ENCODE measurements at regions not wholly inside any gene's neighbourhood (a gene's known extent, or its start where the extent isn't known, plus 50 kb on each side); places are given as distances from the start of the nearest gene placed in this dataset.

DNA sequence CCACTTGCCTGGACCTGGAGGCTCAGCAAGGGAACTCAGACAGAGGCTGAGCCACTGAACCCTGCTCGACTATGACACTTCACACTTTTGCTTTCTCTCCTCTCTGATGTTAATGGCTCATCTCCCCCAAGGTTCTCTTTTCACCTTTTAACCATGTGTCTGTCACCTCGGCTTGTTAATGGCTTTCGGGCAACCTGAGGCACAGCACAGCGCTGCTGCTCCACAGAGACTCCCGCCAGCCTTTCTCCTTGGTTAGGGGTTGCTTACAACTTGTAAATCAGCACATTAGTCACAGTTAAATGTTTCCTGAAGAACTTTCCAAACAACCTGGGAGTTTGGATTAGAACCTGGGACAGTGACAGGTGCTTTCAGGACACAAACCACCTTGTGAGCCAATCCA is 136.2 kb upstream of the TBX20 start:
- H3K27me3 ChIP-seq (ENCODE audit: insufficient read depth, low read depth, severe bottlenecking) = no peaks in the 10 kb centered on the region
- no peak overlapping the region for H3K27ac ChIP-seq
- no peak overlapping the region for H3K4me3 ChIP-seq (ENCODE audit: low read depth, low read length)
- no peaks in the 10 kb centered on the region for H3K36me3 ChIP-seq
- TF ChIP-seq, protein P1, sequence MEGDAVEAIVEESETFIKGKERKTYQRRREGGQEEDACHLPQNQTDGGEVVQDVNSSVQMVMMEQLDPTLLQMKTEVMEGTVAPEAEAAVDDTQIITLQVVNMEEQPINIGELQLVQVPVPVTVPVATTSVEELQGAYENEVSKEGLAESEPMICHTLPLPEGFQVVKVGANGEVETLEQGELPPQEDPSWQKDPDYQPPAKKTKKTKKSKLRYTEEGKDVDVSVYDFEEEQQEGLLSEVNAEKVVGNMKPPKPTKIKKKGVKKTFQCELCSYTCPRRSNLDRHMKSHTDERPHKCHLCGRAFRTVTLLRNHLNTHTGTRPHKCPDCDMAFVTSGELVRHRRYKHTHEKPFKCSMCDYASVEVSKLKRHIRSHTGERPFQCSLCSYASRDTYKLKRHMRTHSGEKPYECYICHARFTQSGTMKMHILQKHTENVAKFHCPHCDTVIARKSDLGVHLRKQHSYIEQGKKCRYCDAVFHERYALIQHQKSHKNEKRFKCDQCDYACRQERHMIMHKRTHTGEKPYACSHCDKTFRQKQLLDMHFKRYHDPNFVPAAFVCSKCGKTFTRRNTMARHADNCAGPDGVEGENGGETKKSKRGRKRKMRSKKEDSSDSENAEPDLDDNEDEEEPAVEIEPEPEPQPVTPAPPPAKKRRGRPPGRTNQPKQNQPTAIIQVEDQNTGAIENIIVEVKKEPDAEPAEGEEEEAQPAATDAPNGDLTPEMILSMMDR (IDR thresholded peaks at IDR 0.05; ENCODE audit: low read depth, low read length) = no peak
- no peak for DNase-seq
- H3K9me3 ChIP-seq (ENCODE audit: severe bottlenecking) = no peaks in the 10 kb centered on the region

DNA sequence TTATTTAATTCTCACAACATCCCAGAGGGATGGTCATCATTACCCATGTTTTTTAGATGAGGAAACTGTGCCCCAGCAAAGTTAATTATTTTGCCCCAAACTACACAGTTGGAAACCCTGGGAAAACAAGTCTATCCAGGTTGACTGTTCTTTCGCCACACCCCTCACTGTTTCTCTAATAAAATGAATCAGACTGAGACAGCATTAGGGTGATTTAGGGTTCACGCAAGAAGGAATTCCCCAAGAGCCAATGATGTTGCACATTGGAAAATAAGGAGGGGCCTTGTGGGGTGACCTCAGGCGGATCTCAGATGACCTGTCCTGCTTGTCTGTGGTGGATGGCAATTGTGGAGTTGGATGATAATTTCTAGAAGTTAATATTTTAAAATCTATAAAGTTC is 135.7 kb upstream of the TBX20 start:
- TF ChIP-seq, protein P1 (IDR thresholded peaks at IDR 0.05; ENCODE audit: low read depth, low read length) = no peak
- Histone ChIP-seq H3K9me3 (ENCODE audit: severe bottlenecking) (no peaks in the 10 kb centered on the region), H3K36me3 (no peaks in the 10 kb centered on the region), H3K27ac (no peak overlapping the region), H3K4me3 (ENCODE audit: low read depth, low read length) (no peak overlapping the region), H3K27me3 (ENCODE audit: insufficient read depth, low read depth, severe bottlenecking) (no peaks in the 10 kb centered on the region)
- no peak for DNase-seq

DNA sequence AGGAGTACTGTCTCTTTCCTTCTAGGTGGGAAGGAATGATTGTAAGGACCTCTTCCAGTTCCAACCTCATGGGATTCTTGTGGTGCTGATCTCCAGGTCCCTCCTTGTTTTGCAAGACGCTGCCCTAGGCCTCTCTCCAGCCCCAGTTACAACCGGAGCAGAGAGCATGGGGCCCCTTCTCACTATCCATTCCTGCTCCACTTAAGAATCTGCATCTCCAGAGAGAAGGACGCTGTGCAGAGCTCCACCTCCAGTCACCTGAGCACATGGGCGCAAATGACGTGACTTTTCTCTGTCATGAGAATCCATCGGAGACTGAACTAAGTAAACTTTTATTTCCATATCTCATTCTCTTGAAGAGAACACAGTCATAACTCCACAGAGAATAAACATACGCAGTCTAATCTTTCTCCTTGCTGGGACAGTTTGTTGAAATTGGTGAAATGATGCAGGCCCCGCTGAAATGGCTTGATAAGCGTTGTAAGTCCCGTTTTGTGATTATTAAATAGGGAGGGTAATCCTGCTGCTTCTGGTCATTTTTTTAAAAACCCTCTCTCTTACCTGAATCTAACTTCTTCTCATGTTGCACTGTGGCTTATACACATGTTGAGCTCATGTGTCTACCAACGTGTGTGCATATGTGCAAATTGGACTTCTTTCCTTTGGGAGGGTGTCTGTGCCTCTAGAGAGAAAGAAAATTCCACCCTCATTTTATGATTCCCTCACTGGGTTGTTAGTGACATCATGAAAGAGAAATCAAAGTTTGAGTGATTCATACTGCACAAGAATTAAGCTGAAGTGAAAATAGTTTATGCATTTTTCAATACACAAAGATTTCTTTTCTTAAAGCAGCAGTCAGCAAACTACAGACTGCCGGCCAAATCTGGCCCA is 133.2 kb upstream of the TBX20 start:
- no peaks in the 10 kb centered on the region for H3K9me3 ChIP-seq (ENCODE audit: severe bottlenecking)
- no peaks in the 10 kb centered on the region for H3K27me3 ChIP-seq (ENCODE audit: insufficient read depth, low read depth, severe bottlenecking)
- no peak overlapping the region for H3K4me3 ChIP-seq (ENCODE audit: low read depth, low read length)
- TF ChIP-seq, protein P1 (IDR thresholded peaks at IDR 0.05; ENCODE audit: low read depth, low read length) = no peak
- H3K27ac ChIP-seq = no peak overlapping the region
- no peaks in the 10 kb centered on the region for H3K36me3 ChIP-seq
- no peak for DNase-seq

DNA sequence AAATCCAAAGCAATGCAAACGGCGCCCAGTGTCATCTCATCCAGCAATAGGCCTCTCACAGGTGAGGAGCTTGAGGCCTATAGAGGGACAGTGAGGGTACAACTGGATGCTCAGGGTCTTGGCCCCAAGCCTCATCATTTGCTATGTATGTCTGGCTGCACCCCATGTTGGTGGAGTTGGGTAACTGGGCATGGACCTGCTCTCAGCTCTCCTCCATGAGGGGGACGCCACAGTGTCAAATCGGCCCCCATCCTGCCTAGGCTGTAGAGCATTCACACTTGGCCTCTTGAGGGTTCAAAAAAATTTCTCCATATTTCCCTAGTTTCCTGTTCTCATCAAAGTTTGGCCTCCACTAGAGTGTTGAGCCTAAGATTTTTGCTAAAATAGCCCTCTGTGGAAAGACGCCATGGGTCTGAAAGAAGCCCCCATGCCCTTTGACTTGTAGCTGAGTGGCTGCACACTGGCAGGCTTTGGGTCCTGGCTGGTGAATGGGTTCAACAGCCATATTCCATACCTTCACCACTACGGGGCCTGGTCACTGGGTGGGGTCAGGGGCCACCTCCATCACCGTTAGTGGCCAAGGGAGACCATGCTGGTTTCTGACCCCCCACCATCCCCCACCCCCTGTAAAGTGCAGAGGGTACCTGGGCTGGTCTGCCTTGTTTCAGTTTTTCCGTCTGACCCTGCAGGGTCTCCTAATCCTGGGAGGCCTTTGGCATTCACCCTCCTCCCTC is 132.3 kb upstream of the TBX20 start:
- Histone ChIP-seq H3K27me3 (ENCODE audit: insufficient read depth, low read depth, severe bottlenecking) (no peaks in the 10 kb centered on the region), H3K4me3 (ENCODE audit: low read depth, low read length) (no peak overlapping the region), H3K27ac (no peak overlapping the region), H3K9me3 (ENCODE audit: severe bottlenecking) (no peaks in the 10 kb centered on the region), H3K36me3 (no peaks in the 10 kb centered on the region)
- DNase-seq = no peak
- TF ChIP-seq, protein P1 (IDR thresholded peaks at IDR 0.05; ENCODE audit: low read depth, low read length) = no peak

- TF ChIP-seq, protein P1 (IDR thresholded peaks at IDR 0.05; ENCODE audit: low read depth, low read length) = no peak
- no peaks in the 10 kb centered on the region for H3K36me3 ChIP-seq
- no peak overlapping the region for H3K4me3 ChIP-seq (ENCODE audit: low read depth, low read length)
- no peaks in the 10 kb centered on the region for H3K27me3 ChIP-seq (ENCODE audit: insufficient read depth, low read depth, severe bottlenecking)
- no peak overlapping the region for H3K27ac ChIP-seq
- H3K9me3 ChIP-seq (ENCODE audit: severe bottlenecking) = no peaks in the 10 kb centered on the region
- no peak for DNase-seq
These were observed 131.1 kb upstream of the TBX20 start for GRCh38 chr7:35384761-35385700.

Measured in WERI-Rb-1 (cell line).